Fibroblast of lung (primary cell): ENCODE measurements at regions not wholly inside any gene's neighbourhood (a gene's known extent, or its start where the extent isn't known, plus 50 kb on each side); places are given as distances from the start of the nearest gene placed in this dataset.

Experiments
- EZH2 ChIP-seq: IDR thresholded peaks from 2 replicates; pipeline ENCODE4 v1.5.1; 2012; ENCODE audit warnings: low read length, control low read depth, mild to moderate bottlenecking; ENCODE audit errors: missing control alignments
- TF ChIP-seq, protein P1 (sequence below), 2 donors: IDR thresholded peaks in 1 of 2; conservative IDR thresholded peaks in 1 of 2; 1 replicate in 1 of 2; 2 replicates in 1 of 2; pipeline ENCODE4 v1.5.1; 2011 to 2012; ENCODE audit warnings: low read length in 2 of 2, control low read depth in 1 of 2, inconsistent platforms in 1 of 2, low read depth in 1 of 2, mild to moderate bottlenecking in 1 of 2

DNA sequence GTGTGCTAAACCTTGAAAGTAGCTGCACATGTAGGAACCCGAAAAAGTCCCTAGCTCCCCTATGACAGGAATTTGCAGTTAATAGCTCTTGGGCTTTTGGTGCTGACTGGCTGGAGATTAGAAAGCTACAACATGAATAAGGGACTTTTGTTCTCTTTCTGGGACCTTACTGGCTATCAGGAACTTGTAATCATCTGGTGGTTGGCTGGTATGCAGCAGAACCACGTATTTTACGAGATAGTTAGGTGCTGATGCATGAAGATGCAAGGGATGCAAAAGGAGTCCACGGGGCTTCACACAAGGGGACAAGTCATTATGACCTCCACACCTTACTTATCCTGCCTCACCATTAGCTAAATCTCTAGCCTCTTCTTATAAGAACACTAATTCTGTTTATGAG, 190.2 kb upstream of the NRXN1 start:
- TF ChIP-seq, protein P1, sequence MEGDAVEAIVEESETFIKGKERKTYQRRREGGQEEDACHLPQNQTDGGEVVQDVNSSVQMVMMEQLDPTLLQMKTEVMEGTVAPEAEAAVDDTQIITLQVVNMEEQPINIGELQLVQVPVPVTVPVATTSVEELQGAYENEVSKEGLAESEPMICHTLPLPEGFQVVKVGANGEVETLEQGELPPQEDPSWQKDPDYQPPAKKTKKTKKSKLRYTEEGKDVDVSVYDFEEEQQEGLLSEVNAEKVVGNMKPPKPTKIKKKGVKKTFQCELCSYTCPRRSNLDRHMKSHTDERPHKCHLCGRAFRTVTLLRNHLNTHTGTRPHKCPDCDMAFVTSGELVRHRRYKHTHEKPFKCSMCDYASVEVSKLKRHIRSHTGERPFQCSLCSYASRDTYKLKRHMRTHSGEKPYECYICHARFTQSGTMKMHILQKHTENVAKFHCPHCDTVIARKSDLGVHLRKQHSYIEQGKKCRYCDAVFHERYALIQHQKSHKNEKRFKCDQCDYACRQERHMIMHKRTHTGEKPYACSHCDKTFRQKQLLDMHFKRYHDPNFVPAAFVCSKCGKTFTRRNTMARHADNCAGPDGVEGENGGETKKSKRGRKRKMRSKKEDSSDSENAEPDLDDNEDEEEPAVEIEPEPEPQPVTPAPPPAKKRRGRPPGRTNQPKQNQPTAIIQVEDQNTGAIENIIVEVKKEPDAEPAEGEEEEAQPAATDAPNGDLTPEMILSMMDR (conservative IDR thresholded peaks at IDR 0.05 in 1 of 2, IDR thresholded peaks at IDR 0.05 in 1 of 2; ENCODE audit: low read depth in 1 of 2, low read length in 2 of 2), result no peak
- TF ChIP-seq EZH2, result no peak
